Neuronal stem cell (in vitro differentiated cells): ENCODE measurements at regions not wholly inside any gene's neighbourhood (a gene's known extent, or its start where the extent isn't known, plus 50 kb on each side); places are given as distances from the start of the nearest gene placed in this dataset.

Experiments used
- DNase-seq: peaks from one replicate; pipeline ENCODE4 v3.0.0-alpha.2; 2013; ENCODE audit warnings: low spot score
- H2AFZ ChIP-seq: one replicate; pipeline ENCODE4 v1.6.1; 2013; ENCODE audit warnings: mild to moderate bottlenecking, low read length, inconsistent platforms
- H2AK5ac ChIP-seq: 2 replicates; pipeline ENCODE4 v1.6.1; 2013; ENCODE audit warnings: low read depth, mild to moderate bottlenecking, inconsistent platforms, low read length, moderate library complexity, mixed read lengths
- H2BK120ac ChIP-seq: 2 replicates; pipeline ENCODE4 v1.6.1; 2013; ENCODE audit warnings: low read depth, mild to moderate bottlenecking, inconsistent platforms, low read length, moderate library complexity, mixed read lengths
- H2BK12ac ChIP-seq: one replicate; pipeline ENCODE4 v1.6.1; 2013; ENCODE audit warnings: low read length, inconsistent platforms
- H2BK15ac ChIP-seq: 2 replicates; pipeline ENCODE4 v1.6.1; 2013; ENCODE audit warnings: mild to moderate bottlenecking, low read length, inconsistent platforms, mixed read lengths
- H2BK5ac ChIP-seq: one replicate; pipeline ENCODE4 v1.6.1; 2013; ENCODE audit warnings: inconsistent platforms, mild to moderate bottlenecking, low read length, moderate library complexity
- H3K14ac ChIP-seq: one replicate; pipeline ENCODE4 v1.6.1; 2013; ENCODE audit warnings: low read length, inconsistent platforms
- H3K18ac ChIP-seq: 2 replicates; pipeline ENCODE4 v1.6.1; 2013; ENCODE audit warnings: low read length, inconsistent platforms
- H3K23ac ChIP-seq: 2 replicates; pipeline ENCODE4 v1.6.1; 2013; ENCODE audit warnings: low read depth, mild to moderate bottlenecking, mixed read lengths, low read length, inconsistent platforms; ENCODE audit not compliant: poor library complexity
- H3K27ac ChIP-seq: replicated peaks from 3 replicates; pipeline ENCODE4 v1.5.1; 2013; ENCODE audit warnings: low read length, inconsistent platforms
- H3K27me3 ChIP-seq, 3 experiments: 2 replicates each; pipeline ENCODE4 v1.6.1; 2013; ENCODE audit warnings: low read length in 3 of 3, mild to moderate bottlenecking in 2 of 3, inconsistent platforms in 1 of 3, low read depth in 1 of 3, mixed read lengths in 1 of 3, moderate library complexity in 1 of 3; ENCODE audit not compliant: control insufficient read depth in 3 of 3, insufficient read depth in 3 of 3
- H3K36me3 ChIP-seq, 2 donors: replicated peaks in 1 of 2; 2 replicates each; pipeline ENCODE4 v1.6.1; 2013; ENCODE audit warnings: low read length in 2 of 2; ENCODE audit not compliant: control insufficient read depth in 2 of 2, insufficient read depth in 2 of 2
- H3K4ac ChIP-seq: 2 replicates; pipeline ENCODE4 v1.6.1; 2013; ENCODE audit warnings: inconsistent platforms, mild to moderate bottlenecking, low read length, moderate library complexity
- H3K4me1 ChIP-seq, 2 donors: 1 replicate in 1 of 2; 2 replicates in 1 of 2; pipeline ENCODE4 v1.6.1; 2013; ENCODE audit warnings: low read length in 2 of 2, low read depth in 1 of 2; ENCODE audit not compliant: control insufficient read depth in 2 of 2, insufficient read depth in 1 of 2
- H3K4me2 ChIP-seq: one replicate; pipeline ENCODE4 v1.6.1; 2013; ENCODE audit warnings: mild to moderate bottlenecking, low read length, inconsistent platforms; ENCODE audit not compliant: insufficient read depth, poor library complexity, severe bottlenecking
- H3K4me3 ChIP-seq, 2 donors: 2 replicates each; pipeline ENCODE4 v1.5.1; 2013; ENCODE audit warnings: low read length in 2 of 2, mild to moderate bottlenecking in 2 of 2, inconsistent platforms in 1 of 2, moderate library complexity in 1 of 2
- H3K79me1 ChIP-seq: one replicate; pipeline ENCODE4 v1.6.1; 2013; ENCODE audit warnings: low read depth, mild to moderate bottlenecking, inconsistent platforms, low read length, moderate library complexity
- H3K9ac ChIP-seq: one replicate; pipeline ENCODE4 v1.6.1; 2013; ENCODE audit warnings: mild to moderate bottlenecking, low read depth, low read length, inconsistent platforms; ENCODE audit not compliant: poor library complexity
- H3K9me3 ChIP-seq, 2 donors: replicated peaks in 1 of 2; 2 replicates each; pipeline versions ENCODE3 to v1.6.1; 2013; ENCODE audit warnings: low read length in 2 of 2, mild to moderate bottlenecking in 2 of 2, inconsistent platforms in 1 of 2, low read depth in 1 of 2, mixed read lengths in 1 of 2, moderate library complexity in 1 of 2; ENCODE audit not compliant: control insufficient read depth in 2 of 2, insufficient read depth in 1 of 2
- H4K8ac ChIP-seq: one replicate; pipeline ENCODE4 v1.6.1; 2013; ENCODE audit warnings: low read depth, mild to moderate bottlenecking, inconsistent platforms, low read length, moderate library complexity
- H4K91ac ChIP-seq: one replicate; pipeline ENCODE4 v1.6.1; 2013; ENCODE audit warnings: low read length, low read depth, mild to moderate bottlenecking, inconsistent platforms; ENCODE audit not compliant: poor library complexity
- WGBS, 2 donors: extraction: QIAGEN DNeasy Blood & Tissue Kit; methylation state at CpG; one replicate each; pipeline ENCODE4 v1.1.7; 2013; ENCODE audit warnings: missing lambda C conversion rate in 2 of 2, mixed read lengths in 1 of 2; ENCODE audit not compliant: insufficient read length in 2 of 2, insufficient replicate concordance in 1 of 2; ENCODE audit errors: extremely low coverage in 2 of 2; 5-methylcytosine and 5-hydroxymethylcytosine counted together

- Histone ChIP-seq H2BK5ac (no peak overlapping the region), H3K4me2 (no peak overlapping the region), H2AFZ (no peak overlapping the region), H4K8ac (no peak overlapping the region), H3K4ac (no peak overlapping the region), H3K79me1 (no peaks in the 10 kb centered on the region), H2BK12ac (no peak overlapping the region), H3K9ac (no peak overlapping the region), H3K18ac (no peak overlapping the region), H3K9me3 (no peaks in the 10 kb centered on the region), H3K27ac (no peak overlapping the region), H2AK5ac (no peak overlapping the region), H4K91ac (no peak overlapping the region), H3K23ac (no peak overlapping the region), H3K36me3 (no peaks in the 10 kb centered on the region), H3K14ac (no peak overlapping the region), H3K4me3 (no peak overlapping the region), H2BK15ac (no peak overlapping the region), H2BK120ac (no peak overlapping the region), H3K27me3 (no peaks in the 10 kb centered on the region), H3K4me1 (no peaks in the 10 kb centered on the region)
- no CpG with 5 or more reads among the region's 9 CpGs for WGBS, 2 donors
- no peak for DNase-seq
Measured at GRCh38 chr2:37774976-37775907, 103.8 kb upstream of the CDC42EP3 start.

GRCh38 chr2:37775908-37776250, 104.4 kb upstream of the CDC42EP3 start:
- H2BK12ac ChIP-seq = no peak overlapping the region
- H2BK15ac ChIP-seq = no peak overlapping the region
- H3K4me3 ChIP-seq = no peak overlapping the region
- DNase-seq = no peak
- H4K91ac ChIP-seq = no peak overlapping the region
- no peak overlapping the region for H2BK120ac ChIP-seq
- H2AK5ac ChIP-seq = no peak overlapping the region
- H3K14ac ChIP-seq = no peak overlapping the region
- no peaks in the 10 kb centered on the region for H3K9me3 ChIP-seq
- no peak overlapping the region for H4K8ac ChIP-seq
- H2AFZ ChIP-seq = no peak overlapping the region
- no peak overlapping the region for H3K23ac ChIP-seq
- H3K27me3 ChIP-seq = no peaks in the 10 kb centered on the region
- H3K4ac ChIP-seq = no peak overlapping the region
- no peaks in the 10 kb centered on the region for H3K36me3 ChIP-seq
- no peak overlapping the region for H3K4me2 ChIP-seq
- no peak overlapping the region for H3K27ac ChIP-seq
- no CpG with 5 or more reads among the region's 3 CpGs for WGBS, 2 donors
- H3K79me1 ChIP-seq = no peaks in the 10 kb centered on the region
- H2BK5ac ChIP-seq = no peak overlapping the region
- H3K4me1 ChIP-seq = no peaks in the 10 kb centered on the region
- no peak overlapping the region for H3K18ac ChIP-seq
- H3K9ac ChIP-seq = no peak overlapping the region

- Histone ChIP-seq H3K18ac (no peak overlapping the region), H3K4me1 (no peaks in the 10 kb centered on the region), H3K14ac (no peak overlapping the region), H3K23ac (no peak overlapping the region), H3K27ac (no peak overlapping the region), H3K27me3 (no peaks in the 10 kb centered on the region), H4K91ac (no peak overlapping the region), H2BK5ac (no peak overlapping the region), H2BK120ac (no peak overlapping the region), H2AFZ (peak overlapping the region; percentile 0), H3K4ac (no peak overlapping the region), H2BK15ac (no peak overlapping the region), H3K79me1 (no peaks in the 10 kb centered on the region), H4K8ac (no peak overlapping the region), H2BK12ac (no peak overlapping the region), H3K9me3 (no peaks in the 10 kb centered on the region), H3K4me3 (no peak overlapping the region), H3K4me2 (no peak overlapping the region), H3K36me3 (no peaks in the 10 kb centered on the region), H3K9ac (no peak overlapping the region), H2AK5ac (no peak overlapping the region)
- no peak for DNase-seq
- WGBS, 2 donors = no CpG with 5 or more reads among the region's 3 CpGs
Measured at GRCh38 chr2:37776487-37776886, 105.0 kb upstream of the CDC42EP3 start.

- H3K79me1 ChIP-seq = no peaks in the 10 kb centered on the region
- no peak overlapping the region for H3K9ac ChIP-seq
- no peak overlapping the region for H3K4me2 ChIP-seq
- no peak overlapping the region for H3K23ac ChIP-seq
- no peak overlapping the region for H2AFZ ChIP-seq
- no peak overlapping the region for H3K18ac ChIP-seq
- no peak overlapping the region for H3K4ac ChIP-seq
- no peak overlapping the region for H2BK120ac ChIP-seq
- H3K4me3 ChIP-seq = no peak overlapping the region
- H2BK5ac ChIP-seq = no peak overlapping the region
- no peak overlapping the region for H3K14ac ChIP-seq
- H2BK12ac ChIP-seq = no peak overlapping the region
- H3K9me3 ChIP-seq = no peaks in the 10 kb centered on the region
- H3K27ac ChIP-seq = no peak overlapping the region
- H2BK15ac ChIP-seq = no peak overlapping the region
- H2AK5ac ChIP-seq = no peak overlapping the region
- WGBS, 2 donors = no CpG with 5 or more reads among the region's 5 CpGs
- no peak for DNase-seq
- no peaks in the 10 kb centered on the region for H3K36me3 ChIP-seq
- H3K4me1 ChIP-seq = no peaks in the 10 kb centered on the region
- H4K8ac ChIP-seq = no peak overlapping the region
- H3K27me3 ChIP-seq = no peaks in the 10 kb centered on the region
- no peak overlapping the region for H4K91ac ChIP-seq
Measured at GRCh38 chr2:37779139-37779538, 107.7 kb upstream of the CDC42EP3 start.
